ENCODE measurements at regions not wholly inside any gene's neighbourhood (a gene's known extent, or its start where the extent isn't known, plus 50 kb on each side); places are given as distances from the start of the nearest gene placed in this dataset.

DNA sequence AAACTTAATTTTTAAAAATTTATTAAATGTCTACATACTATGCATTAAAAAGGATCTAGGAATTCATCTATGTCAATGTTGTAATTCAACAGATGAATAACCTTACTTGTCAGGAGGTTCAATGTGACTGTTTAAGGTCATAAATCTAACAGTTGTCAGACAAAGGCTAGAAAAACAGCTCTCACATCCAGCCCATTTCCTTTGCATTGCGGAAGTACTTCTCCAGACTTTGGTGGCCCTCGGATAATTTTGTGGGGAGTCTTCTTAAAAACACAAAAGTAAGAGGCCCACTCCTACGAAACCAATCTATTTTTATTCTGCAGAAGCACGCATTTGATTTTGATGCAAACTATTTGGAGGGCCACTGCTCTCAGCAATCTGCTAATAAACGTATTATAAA lies 122.6 kb upstream of the CHRM3 start:
- no peak for DNase-seq

DNA sequence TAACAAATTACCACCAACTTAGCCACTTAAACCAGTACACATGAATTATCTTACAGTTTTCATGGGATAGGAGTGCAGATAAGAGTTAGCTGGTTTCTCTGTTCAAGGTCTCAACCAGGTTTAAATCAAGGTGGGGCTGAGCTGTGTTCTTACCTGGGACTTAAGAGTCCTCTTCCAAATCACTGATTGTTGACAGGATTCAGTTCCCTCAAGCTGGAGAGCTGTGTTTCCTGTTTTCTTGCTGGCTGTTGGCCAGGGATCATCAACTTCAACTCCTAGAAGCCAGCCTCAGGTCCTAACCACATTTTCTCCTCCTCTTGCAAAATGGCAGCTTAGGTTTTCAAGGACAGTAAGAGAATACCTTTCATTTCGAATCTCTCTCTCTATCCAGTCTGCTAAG lies 123.8 kb upstream of the CHRM3 start:
- DNase-seq = no peak

DNA sequence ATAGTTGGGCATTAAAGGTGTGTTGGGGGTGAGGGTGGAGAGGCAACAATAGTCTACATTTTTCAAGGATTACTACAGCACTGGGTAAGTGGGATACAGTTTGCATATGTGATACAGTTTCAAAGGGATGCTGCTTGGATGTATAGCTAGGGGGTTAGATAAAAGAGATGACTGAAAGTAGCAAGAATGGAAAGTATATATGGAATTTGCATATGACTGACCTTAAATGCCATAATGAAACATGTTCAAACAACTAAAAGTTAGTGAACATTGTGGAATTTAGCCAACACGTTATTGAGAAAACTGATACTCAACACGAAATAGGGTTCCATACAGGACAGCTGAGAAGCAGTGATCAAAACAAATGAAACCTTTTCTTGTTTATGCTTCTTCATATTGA lies 124.8 kb upstream of the CHRM3 start:
- DNase-seq = no peak

DNA sequence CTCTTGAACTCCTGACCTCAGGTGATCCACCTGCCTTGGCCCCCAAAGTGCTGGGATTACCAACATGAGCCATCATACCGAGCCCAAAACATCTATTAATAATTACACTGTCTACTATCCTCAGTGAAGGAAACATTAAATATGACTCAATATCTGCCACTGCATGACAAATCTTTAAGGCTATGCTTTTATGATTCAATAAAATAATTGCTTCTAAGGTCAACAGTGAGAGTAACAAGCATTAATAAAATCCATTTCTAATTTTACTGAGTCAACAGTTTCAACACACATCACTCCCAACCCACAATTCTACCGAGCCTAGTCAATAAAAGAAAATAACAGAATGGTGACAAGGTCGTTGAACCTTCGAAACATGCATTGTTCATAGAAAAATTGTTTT lies 125.5 kb upstream of the CHRM3 start:
- no peak for DNase-seq

DNA sequence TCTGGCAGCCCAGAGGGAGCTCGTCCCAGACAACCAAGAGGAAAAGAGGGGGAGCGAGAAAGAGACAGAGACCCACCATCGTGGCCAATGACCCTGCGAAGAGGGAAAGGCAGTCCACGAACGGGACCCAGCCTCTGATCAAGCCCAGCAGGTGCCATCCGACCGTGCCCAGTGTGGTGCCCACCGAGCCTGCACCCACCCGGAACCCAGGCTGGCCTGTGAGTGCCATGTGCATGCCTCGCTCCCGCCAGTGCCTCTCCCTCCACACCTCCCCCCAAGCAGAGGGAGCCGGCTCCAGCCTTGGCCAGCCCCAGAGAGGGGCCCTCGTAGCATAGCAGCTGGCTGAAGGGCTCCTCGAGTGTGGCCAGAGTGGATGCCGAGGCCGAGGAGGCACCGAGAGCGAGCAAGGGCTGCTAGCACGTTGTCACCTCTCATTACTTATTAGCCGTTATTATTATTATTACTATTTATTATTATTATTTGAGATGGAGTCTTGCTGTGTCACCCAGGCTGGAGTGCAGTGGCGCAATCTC lies 130.7 kb upstream of the CHRM3 start:
- DNase-seq = no peak

DNA sequence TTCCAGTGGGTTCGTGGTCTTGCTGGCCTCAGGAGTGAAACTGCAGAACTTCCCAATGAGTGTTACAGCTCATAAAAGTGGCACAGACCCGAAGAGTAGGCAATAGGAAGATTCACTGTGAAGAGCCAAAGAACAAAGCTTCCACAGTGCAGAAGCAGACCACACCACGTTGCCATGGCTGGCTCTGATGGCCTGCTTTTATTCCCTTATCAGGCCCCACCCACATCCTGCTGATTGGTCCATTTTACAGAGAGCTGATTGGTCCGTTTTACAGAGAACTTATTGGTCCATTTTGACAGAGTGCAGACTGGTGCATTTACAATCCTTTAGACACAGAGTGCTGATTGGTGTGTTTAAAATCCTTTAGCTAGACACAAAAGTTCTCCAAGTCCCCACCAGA lies 131.4 kb upstream of the CHRM3 start:
- DNase-seq = no peak

DNA sequence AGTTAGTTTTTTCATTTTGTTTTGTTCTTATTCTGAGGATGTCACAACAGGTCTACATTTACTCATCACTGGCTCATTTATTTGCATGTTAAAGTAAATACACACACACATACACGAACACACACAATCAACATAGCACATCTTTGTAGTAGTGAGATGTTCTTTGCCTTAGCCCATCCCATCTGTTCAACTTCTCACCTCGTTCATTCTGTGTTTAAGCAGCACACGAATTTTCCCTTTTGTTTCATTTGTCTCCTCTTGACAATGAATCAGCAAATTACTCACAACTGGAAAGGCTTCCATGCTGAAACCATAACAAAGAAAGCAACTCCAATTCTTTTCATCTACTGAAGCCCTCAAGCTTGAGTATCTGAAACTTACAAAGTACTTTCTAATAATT lies 133.3 kb upstream of the CHRM3 start:
- DNase-seq = no peak

DNA sequence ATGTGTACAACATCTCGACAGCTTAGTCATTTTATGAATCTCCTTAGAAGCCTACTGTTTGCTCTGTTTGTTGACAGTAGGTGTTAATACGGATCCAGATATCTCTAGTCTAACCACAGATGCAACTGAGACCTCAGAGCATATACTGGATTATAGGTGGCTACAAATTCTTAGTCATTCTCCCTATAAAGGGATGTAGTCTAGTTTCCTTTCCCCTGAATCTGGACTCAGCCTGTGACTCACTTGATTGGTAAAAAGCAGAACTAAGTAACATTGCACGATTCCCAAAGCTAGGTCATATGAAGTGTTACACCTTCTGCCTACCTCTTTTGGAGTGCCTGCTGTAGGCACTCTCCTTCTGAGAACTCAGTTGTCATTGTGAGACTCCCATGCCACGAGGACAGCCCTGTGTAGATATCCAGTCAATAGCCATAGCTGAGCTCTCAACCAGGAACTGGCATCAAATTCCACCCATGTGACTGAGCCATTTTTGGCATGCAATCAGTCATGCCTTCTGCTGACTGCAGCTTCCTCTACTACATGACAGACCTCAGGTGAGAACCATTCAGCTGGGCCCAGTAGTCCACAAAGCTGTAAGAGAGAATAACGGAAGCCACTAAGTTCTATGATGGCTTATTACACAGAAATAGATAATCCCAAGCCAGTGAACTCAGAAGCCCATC lies 135.9 kb upstream of the CHRM3 start:
- no peak for DNase-seq

DNA sequence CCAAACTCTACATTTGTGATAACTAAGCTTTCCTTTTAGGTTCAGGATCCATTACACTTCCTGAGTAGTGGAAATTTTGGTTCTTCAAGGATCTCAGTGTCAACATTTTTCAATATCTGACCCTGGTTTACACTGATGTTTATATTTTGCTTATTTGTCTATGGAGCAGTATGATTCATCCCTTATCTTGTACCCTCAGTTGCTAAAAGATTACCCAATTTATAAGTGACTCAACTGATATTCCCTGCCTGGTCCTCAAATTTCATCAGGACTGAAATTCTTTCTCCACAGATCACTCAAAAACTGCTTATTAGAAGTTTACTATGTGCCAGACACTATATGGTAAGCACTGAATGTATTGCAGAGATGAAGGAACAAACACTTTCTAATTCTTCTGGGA lies 139.1 kb upstream of the CHRM3 start:
- DNase-seq = no peak

DNA sequence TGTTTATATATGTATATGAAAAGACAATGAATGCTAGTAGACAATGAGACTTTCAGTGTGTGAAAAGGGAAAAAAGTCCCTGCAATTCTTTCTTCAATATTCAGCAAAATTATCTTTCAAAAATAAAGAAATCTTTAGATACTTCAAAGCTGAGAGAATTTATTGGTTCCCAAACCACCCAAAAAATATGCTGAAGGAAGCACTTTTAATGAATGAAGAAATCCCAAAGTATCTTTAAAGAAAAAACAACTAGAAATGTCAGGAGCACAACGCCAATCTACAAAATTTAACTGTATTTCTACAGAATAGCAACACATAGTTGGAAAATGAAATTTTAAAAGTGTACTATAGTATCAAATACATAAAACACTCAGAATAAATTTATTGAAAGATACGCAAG lies 142.3 kb upstream of the CHRM3 start:
- no peak for DNase-seq

DNA sequence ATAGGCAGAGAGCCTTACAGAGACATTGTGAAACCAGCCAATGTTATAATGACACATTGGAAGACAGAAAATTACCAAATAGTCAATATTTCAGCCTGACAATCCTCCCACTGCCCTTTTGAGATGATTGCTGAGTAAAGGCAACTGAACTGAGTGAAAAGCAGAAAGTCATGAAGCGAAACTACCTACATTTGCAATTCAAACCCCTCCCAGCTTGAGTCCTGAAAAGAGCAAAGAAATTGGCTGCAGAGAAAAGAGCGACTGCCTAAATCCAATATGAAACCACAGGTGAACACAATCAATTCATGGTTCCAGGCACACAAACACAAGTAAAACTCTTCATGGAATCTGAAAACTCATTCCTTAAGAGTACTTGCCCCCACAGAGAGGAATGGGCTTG lies 143.4 kb upstream of the CHRM3 start:
- no peak for DNase-seq

DNA sequence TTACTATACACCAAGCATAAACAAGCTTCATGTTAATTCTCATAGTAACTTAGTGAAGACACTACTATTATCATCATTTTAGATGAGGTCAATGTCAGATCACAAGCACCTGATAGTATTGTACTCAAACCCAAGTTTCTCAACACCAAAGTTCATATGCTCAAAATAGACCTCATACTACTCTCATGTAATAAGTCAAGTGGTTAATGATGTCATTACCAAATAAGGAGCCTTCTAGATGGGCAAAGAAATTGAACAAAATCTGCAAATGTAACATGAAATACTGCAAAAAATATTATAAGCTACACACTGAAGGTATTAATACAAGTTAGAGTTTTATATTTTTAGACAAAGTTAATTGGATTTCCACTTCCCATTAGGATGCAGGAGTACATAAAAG lies 144.0 kb upstream of the CHRM3 start:
- no peak for DNase-seq

DNA sequence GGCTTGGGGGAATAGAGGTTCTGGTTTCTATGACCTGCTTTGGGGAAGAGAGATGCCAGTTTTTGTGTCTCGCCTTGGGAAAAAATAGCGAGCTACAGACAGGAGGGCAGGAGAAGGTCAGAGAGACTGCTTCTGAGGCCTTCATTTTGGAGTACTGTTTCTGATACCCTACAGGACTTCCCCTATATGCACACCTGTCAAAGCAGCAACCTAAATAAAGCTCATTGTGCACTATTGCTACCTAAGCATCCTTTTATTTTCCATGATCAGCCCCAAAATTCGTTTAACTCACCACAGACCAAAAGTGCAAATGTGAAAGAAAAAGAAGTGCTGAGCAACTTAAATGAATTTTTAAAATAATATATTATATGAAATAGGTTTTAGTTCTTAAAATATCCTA lies 145.6 kb upstream of the CHRM3 start:
- DNase-seq = no peak

DNA sequence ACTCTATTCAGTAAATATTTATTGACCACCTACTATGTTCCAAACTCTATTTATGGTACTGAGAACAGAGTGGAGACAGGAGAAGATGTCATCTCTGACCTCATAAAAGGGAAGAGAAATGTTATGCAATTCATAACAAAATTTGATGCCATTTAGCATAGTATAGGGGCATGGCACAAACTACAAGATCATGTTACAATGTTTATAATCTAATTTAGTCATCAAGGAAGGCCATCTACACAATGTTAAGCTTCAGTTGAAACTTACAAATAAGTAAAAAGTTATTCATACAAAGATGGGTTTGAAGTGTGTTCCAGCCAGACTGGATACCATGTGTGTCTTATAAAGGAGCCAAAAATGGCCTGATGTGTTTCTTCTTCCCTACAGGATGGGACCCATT lies 146.8 kb upstream of the CHRM3 start:
- no peak for DNase-seq

DNA sequence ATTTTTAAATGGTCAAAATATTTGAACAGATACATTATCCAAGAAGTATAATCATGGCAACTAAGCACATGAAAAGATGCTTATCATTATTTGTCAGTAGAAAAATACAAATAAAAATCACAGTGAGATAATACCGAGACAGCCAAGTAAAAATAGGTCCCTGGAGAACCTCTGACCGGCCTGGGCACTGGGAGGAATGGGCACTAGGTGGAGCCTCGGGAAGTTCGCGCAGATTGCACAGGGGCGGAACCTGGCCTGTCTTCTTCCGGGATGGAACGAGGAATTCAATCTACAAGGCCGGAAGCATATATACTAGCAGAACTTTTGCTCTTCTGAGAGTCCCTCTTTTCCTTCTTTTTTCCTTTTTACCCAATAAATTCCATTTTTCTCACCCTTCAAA lies 148.5 kb upstream of the CHRM3 start:
- DNase-seq = no peak

DNA sequence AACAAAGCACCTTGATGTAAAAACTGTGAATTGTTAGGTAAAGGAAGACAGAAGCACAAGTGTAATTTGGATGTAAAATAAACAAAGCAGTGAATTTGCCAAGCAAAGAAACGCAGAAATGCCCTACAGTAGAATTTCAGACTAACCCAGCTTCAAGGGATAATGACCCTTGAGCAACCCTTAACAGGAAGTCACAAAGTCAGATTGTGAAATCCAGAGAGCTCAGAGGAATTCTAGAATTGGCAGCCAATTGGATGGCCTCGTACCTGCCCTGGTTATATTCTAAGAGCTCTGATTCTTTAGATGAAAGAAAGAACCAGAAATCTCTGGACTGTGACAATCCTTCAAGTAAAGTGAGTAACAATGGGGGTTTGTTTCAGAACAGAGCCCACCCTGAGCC lies 152.7 kb upstream of the CHRM3 start:
- DNase-seq = no peak

DNA sequence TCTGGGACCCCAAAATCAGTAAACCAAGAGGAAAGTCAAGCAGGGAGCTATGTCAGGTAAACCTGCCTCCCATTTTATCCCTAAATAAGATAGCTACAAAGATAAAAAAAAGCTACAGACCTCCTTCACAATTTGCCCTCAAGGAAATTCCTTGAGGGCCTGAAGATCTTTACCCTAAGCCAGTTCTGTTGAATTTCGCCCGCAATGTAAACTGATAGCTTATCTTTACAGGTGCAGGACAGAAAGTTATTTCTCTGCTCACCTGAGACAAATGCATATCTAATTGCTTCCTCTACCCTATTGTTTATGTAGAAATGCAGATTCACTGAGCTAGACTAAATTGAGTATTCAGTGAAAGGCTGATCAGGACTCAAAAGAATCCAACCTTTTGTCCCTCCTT lies 153.4 kb upstream of the CHRM3 start:
- DNase-seq = no peak

DNA sequence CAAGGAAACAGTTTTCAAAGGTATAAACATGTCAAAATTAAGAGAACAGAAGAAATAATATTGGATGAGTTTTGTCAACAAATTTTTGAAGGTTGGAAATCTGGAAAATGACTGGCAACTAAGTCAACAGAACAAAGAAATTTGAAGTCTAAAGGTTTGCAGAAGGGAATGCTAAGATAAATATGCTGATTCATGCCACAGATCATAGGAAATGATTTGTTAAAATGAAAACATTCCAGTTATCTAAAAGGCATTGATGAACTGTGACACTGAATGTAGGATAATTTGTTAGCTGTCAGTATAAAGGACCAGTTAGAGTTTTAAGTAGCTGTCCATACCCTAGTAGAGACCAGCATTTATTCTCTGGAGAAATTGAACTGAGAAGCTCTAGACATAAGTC lies 157.9 kb upstream of the CHRM3 start:
- DNase-seq = no peak

DNA sequence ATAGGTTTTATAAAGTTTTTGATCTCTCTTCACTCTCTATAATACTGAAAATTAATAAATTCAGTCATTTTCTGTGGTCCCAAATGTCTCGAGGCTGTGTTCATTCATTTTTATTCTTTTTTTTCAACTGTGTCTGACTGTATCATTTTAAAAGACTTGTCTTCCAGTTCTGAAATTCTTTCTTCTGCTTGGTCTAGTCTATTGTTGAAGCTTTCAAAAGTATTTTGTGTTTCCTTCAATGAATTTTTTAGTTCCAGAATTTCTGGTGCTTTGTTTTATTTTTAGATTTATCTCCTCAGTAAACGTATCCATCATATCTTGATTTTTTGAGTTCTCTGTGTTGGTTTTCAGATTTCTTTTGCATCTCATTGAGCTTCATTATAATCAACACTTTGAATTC lies 161.0 kb upstream of the CHRM3 start:
- no peak for DNase-seq

DNA sequence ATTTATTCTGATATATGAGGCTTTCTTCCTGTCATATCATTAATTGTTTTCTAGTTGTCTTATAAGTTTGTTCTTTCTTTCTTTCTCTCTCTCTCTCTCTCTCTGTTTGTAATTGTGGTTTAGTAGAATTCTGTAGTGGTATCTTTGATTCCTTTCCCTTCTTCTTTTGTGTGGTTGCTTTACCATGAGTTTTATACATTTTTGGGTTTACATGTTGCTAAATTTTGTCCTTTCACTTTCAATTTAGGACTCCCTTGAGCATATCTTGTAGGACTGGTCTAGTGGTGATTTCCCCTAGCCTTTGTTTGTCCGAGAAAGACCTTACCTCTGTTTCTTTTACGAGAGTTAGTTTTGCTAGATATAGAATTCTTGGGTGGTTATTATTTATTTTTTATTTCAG lies 162.3 kb upstream of the CHRM3 start:
- no peak for DNase-seq

DNA sequence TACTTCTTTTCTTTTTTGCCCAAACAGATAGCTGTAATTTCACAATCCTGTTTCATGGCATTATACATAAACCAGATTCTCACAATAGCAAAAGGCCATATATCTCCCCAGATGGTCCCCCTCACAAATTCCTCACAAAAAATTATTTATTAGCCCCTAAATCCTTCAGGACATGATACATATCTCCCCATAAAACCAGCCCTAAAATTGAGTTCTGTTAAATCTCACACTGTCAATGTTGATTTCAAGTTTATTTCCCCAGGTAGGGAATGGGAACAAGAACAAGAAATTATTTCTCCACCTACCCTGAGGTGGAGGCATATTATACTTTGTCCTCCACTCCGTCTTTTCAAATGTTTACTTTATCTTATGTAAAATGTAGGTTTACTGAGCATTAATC lies 163.4 kb upstream of the CHRM3 start:
- DNase-seq = no peak

DNA sequence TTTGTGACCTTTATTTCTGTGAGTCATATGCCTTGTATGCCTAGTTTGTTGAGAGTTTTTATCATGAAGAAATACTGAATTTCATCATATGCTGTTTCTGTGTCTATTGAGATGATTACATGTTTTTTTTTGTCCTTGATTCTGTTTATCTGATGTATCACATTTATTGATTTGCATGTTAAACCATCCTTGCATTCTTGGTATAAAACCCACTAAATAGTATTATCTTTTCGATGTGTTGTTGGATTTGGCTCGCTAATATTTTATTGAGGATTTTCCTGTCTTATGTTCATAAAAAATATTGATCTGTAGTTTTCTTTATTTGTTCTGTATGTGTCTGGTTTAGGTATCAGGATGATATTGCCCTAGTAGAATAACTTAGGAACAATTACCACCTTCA lies 164.7 kb upstream of the CHRM3 start:
- no peak for DNase-seq

DNA sequence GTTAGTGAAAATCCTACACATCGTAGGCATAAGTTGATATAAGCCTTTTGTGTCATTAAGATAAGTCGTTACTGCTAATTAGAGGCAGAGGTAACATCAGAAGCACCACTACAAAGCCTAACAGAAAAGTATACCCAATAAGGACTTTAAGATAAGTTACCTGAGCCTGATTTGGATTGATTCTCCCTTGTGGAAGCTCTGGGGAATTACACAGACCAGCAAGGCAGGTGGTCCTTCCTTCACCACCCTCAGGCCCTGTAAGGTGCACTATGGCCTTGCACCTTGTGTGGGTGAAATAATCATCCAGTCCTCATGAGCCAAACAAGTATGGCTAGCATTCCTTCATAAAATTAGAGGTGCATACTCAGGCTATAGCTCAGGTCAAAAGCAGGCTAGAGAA lies 166.7 kb upstream of the CHRM3 start:
- no peak for DNase-seq

DNA sequence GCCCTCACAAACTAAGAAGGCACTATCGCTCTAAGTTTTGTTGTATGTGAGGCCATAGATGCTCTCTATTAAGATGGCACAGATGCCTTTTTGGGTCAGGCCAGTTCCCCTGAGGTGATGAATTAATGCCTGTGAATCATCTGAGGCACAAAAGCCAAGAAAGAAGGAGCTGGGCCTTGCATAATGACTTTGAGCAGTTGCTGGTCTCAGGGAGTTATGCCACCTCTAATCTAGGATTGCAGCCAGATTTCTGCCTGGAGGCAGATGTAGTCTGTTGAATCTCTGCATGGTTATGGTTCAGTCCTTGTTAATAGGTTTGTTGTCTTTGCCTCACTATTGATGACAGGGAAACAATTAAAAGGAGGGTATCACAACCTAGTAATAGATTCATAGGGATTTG lies 168.1 kb upstream of the CHRM3 start:
- no peak for DNase-seq

DNA sequence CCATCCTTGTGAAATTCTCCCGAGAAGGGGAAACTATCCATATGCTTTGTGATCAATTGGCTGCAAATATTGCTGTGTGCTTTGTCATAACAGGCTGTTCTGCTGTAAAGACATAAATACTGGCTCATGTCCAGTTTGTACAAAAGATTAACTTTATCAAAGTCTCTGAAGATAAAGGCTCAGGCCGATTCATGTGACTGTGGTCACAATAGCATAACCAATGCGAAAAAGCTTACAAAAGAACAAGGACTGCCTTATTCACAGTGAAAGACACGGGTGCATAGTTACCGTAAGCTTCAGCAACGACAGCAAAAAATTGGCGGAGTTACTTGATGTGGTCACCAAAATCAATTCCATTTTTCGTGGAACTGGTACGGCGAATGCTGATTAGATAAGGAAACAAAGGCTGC lies 173.6 kb upstream of the CHRM3 start:
- DNase-seq = no peak

DNA sequence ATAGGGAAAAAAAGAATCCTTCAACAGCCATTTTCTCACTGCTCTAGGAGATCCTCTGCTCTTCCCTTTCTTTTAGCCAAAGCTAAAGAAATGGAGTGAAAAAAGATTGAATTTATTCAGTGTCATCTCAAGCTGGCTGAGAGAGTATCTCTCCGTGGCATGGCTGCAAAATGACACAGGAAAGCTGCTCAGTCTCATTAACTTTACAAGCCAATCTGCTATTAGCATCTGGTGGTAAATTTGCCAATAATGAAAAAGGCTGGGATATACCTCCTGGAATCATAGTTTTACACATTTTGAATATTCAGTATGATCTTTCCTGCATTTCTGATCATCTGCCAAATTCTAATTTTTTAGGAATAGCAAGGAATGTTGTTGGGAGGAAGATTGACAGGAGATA lies 176.8 kb upstream of the CHRM3 start:
- no peak for DNase-seq
